Endothelial cell of umbilical vein (primary cell): ENCODE measurements at regions not wholly inside any gene's neighbourhood (a gene's known extent, or its start where the extent isn't known, plus 50 kb on each side); places are given as distances from the start of the nearest gene placed in this dataset.

Experiments
- BruUV-seq: library from RNA; stranded (reverse); fragments of 400-500 nt; replicated peaks from 2 replicates; lab custom pipeline; 2021; lab: Mats Ljungman, UMichigan
- CTCF ChIA-PET: fragments of 300-600, 350-600 bp; sonication (Branson Sonifier 250); formaldehyde crosslinking; loops from one replicate; lab custom pipeline; 2021; ENCODE audit warnings: antibody characterized with exemption, inconsistent platforms; lab: Charles Lee
- POLR2A ChIA-PET: fragments of 300-600, 350-600 bp; sonication (Branson Sonifier 250); formaldehyde crosslinking; loops from one replicate; lab custom pipeline; 2021; ENCODE audit warnings: antibody characterized with exemption, inconsistent platforms; lab: Charles Lee
- DNase-seq: peaks from one replicate; pipeline ENCODE4 v3.0.0-alpha.2; 2011; ENCODE audit warnings: low read depth, low spot score
- FAIRE-seq: peaks from 2 replicates; lab custom pipeline; 2011; peaks lifted over from hg19 to GRCh38; lab: Jason Lieb, UNC
- H2AFZ ChIP-seq: 2 replicates; pipeline ENCODE4 v1.6.0; 2012; ENCODE audit warnings: low read depth, low read length, control low read depth, inconsistent platforms
- H3K27ac ChIP-seq: 2 replicates; pipeline ENCODE4 v1.5.1; 2011; ENCODE audit warnings: low read depth, mild to moderate bottlenecking, control low read depth, low read length, moderate library complexity; ENCODE audit not compliant: insufficient read depth
- H3K27me3 ChIP-seq, 2 experiments: 2 replicates each; pipeline versions ENCODE4 v1.6.0 to v1.6.1; 2011; ENCODE audit warnings: low read length in 2 of 2, mixed read lengths in 1 of 2; ENCODE audit not compliant: control insufficient read depth in 2 of 2, insufficient read depth in 2 of 2
- H3K36me3 ChIP-seq, 2 experiments: 2 replicates in 1 of 2; 3 replicates in 1 of 2; pipeline ENCODE4 v1.5.1; 2011; ENCODE audit warnings: low read length in 2 of 2, mild to moderate bottlenecking in 1 of 2, moderate library complexity in 1 of 2; ENCODE audit not compliant: control insufficient read depth in 2 of 2, insufficient read depth in 2 of 2; ENCODE audit errors: extremely low read depth in 1 of 2
- H3K4me1 ChIP-seq: 3 replicates; pipeline ENCODE4 v1.5.1; 2011; ENCODE audit warnings: mild to moderate bottlenecking, low read length; ENCODE audit not compliant: control insufficient read depth, insufficient read depth; ENCODE audit errors: extremely low read depth
- H3K4me2 ChIP-seq: 2 replicates; pipeline ENCODE4 v1.6.1; 2011; ENCODE audit warnings: low read length, control low read depth, mixed read lengths; ENCODE audit not compliant: insufficient read depth
- H3K4me3 ChIP-seq, 3 experiments: fragments of 200-600 bp in 1 of 3; sonication (generic), shearing (Covaris generic) in 1 of 3; replicated peaks in 1 of 3; 2 replicates each; pipeline ENCODE4 v1.5.1; 2011 to 2016; ENCODE audit warnings: control low read depth in 3 of 3, low read length in 3 of 3, mild to moderate bottlenecking in 2 of 3, inconsistent platforms in 1 of 3, low read depth in 1 of 3, moderate library complexity in 1 of 3; ENCODE audit not compliant: insufficient read depth in 1 of 3
- H3K79me2 ChIP-seq: 2 replicates; pipeline ENCODE4 v1.6.0; 2012; ENCODE audit warnings: low read length, inconsistent platforms; ENCODE audit not compliant: control insufficient read depth, insufficient read depth
- H3K9ac ChIP-seq: replicated peaks from 2 replicates; pipeline ENCODE3; 2011; ENCODE audit warnings: low read length, control low read depth; ENCODE audit not compliant: insufficient read depth; ENCODE audit errors: extremely low read depth
- H3K9me1 ChIP-seq: replicated peaks from 3 replicates; pipeline ENCODE4 v1.6.0; 2011; ENCODE audit warnings: mild to moderate bottlenecking, low read length; ENCODE audit not compliant: control insufficient read depth, insufficient read depth; ENCODE audit errors: extremely low read depth
- H3K9me3 ChIP-seq: replicated peaks from 2 replicates; pipeline ENCODE4 v1.5.1; 2012; ENCODE audit warnings: low read length, inconsistent platforms; ENCODE audit not compliant: control insufficient read depth, insufficient read depth
- H4K20me1 ChIP-seq: replicated peaks from 2 replicates; pipeline ENCODE3; 2011; ENCODE audit warnings: mild to moderate bottlenecking, low read length; ENCODE audit not compliant: control insufficient read depth, insufficient read depth; ENCODE audit errors: extremely low read depth
- CTCF ChIP-seq, 2 donors: IDR thresholded peaks; 1 replicate in 1 of 2; 2 replicates in 1 of 2; pipeline ENCODE4 v1.5.1; 2011; ENCODE audit warnings: low read length in 2 of 2, mild to moderate bottlenecking in 2 of 2, moderate library complexity in 2 of 2, control low read depth in 1 of 2, inconsistent platforms in 1 of 2, low read depth in 1 of 2; ENCODE audit not compliant: insufficient read depth in 1 of 2; ENCODE audit errors: extremely low read depth in 1 of 2
- EZH2 ChIP-seq: IDR thresholded peaks from 2 replicates; pipeline ENCODE4 v1.6.1; 2012; ENCODE audit warnings: borderline replicate concordance, low read depth, mild to moderate bottlenecking, moderate library complexity, low read length, inconsistent platforms; ENCODE audit not compliant: severe bottlenecking
- GATA2 ChIP-seq: IDR thresholded peaks from 2 replicates; pipeline ENCODE4 v1.7.0; 2011; ENCODE audit warnings: low read depth, mild to moderate bottlenecking, moderate library complexity, mixed read lengths, low read length; ENCODE audit not compliant: insufficient read length, insufficient read depth
- JUN ChIP-seq: IDR thresholded peaks from 2 replicates; pipeline ENCODE4 v1.6.1; 2011; ENCODE audit warnings: borderline replicate concordance, low read depth; ENCODE audit not compliant: insufficient read length, insufficient read depth
- MAX ChIP-seq: IDR thresholded peaks from 2 replicates; pipeline ENCODE4 v1.6.1; 2011; ENCODE audit not compliant: insufficient read depth, insufficient read length
- MYC ChIP-seq: IDR thresholded peaks from one replicate; pipeline ENCODE4 v1.6.1; 2011; ENCODE audit warnings: mild to moderate bottlenecking, low read depth, low read length
- POLR2A ChIP-seq: IDR thresholded peaks from 2 replicates; pipeline ENCODE4 v1.6.1; 2012; ENCODE audit warnings: low read depth, mild to moderate bottlenecking, control low read depth, low read length
- dilution Hi-C: fragments of 300-500 bp; cut with MboI; formaldehyde crosslinking; loops from one replicate; pipeline ENCODE4 v1.15.0; 2019; ENCODE audit warnings: low sequenced_read_pairs; ENCODE audit not compliant: extremely low pct_ligation_motif_present
- intact Hi-C: fragments of 100-400 bp; cut with micrococcal nuclease; formaldehyde crosslinking; loops from one replicate; pipeline ENCODE4 v1.10.0; 2022

GRCh38 chr5:3214396-3214795 is 381.2 kb upstream of the IRX1 start:
- Histone ChIP-seq H3K79me2 (no peaks in the 10 kb centered on the region), H3K27me3 (no peaks in the 10 kb centered on the region), H4K20me1 (no peaks in the 10 kb centered on the region), H3K4me1 (no peaks in the 10 kb centered on the region), H3K4me2 (no peak overlapping the region), H3K4me3 (no peak overlapping the region), H3K27ac (no peak overlapping the region), H3K9me3 (peaks cover 18% of the 10 kb centered on the region), H2AFZ (no peak overlapping the region), H3K9ac (no peak overlapping the region), H3K36me3 (no peaks in the 10 kb centered on the region), H3K9me1 (no peaks in the 10 kb centered on the region)
- intact Hi-C loops (no loop called here), dilution Hi-C loops (no loop called here)
- ChIA-PET CTCF (no interaction called here), POLR2A (no interaction called here)
- no TSS peak for BruUV-seq
- no peak for DNase-seq
- TF ChIP-seq JUN (no peak), MYC (no peak), CTCF (IDR thresholded peaks at IDR 0.05; ENCODE audit: extremely low read depth in 1 of 2, insufficient read depth in 1 of 2, low read depth in 1 of 2, low read length in 2 of 2) (no peak), GATA2 (no peak), MAX (no peak), EZH2 (no peak), POLR2A (no peak)
- FAIRE-seq = no peak
